Activated CD8-positive, alpha-beta memory T cell treated with anti-CD3 and anti-CD28 coated beads for 36 hours (primary cell): ENCODE measurements at regions not wholly inside any gene's neighbourhood (a gene's known extent, or its start where the extent isn't known, plus 50 kb on each side); places are given as distances from the start of the nearest gene placed in this dataset.

ENCODE experiments used
- CTCF ChIA-PET: fragments of 350-600 bp; sonication (Branson Sonifier 250); formaldehyde crosslinking; loops from one replicate; lab custom pipeline; 2021; ENCODE audit warnings: antibody characterized with exemption; lab: Charles Lee
- POLR2A ChIA-PET: fragments of 350-600 bp; sonication (Branson Sonifier 250); formaldehyde crosslinking; loops from one replicate; lab custom pipeline; 2021; ENCODE audit warnings: antibody characterized with exemption; lab: Charles Lee

DNA sequence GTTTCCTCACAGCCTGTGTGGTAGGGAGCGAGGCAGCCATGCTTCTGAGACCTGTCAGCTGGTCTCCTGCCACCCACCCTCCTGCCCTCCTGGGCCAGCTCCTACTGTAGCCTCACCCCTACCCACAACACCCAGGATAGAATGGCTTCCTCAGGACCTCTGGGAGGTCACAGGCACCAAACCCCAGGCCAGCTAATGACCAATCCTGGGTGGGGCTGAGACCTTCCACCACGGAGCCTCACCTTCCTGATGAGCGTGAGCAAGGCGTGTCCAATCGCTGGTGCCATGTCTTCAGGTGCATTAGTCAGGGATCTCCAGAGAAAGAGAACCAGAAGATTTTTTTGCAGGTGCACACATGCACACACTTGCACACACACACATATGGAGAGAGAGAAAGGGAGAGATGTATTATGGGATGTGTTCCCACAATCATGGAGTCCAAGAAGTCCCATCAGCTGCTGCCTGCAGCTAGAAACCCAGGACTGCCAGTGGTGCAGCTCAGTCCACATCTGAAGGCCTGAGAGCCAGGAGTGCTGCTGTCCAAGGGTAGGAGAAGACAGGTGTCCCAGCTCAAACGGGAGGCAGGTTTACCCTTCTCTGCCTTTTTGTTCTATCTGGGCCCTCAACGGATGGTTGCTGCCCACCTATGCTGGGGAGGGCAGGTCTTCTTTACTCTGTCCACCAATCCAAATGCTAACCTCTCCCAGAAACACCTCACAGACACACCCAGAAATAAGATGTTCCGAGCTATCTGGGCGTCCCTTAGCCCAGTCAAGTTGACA, 70.4 kb upstream of the HDAC4 start:
- ChIA-PET POLR2A (no interaction called here), CTCF (no interaction called here)

DNA sequence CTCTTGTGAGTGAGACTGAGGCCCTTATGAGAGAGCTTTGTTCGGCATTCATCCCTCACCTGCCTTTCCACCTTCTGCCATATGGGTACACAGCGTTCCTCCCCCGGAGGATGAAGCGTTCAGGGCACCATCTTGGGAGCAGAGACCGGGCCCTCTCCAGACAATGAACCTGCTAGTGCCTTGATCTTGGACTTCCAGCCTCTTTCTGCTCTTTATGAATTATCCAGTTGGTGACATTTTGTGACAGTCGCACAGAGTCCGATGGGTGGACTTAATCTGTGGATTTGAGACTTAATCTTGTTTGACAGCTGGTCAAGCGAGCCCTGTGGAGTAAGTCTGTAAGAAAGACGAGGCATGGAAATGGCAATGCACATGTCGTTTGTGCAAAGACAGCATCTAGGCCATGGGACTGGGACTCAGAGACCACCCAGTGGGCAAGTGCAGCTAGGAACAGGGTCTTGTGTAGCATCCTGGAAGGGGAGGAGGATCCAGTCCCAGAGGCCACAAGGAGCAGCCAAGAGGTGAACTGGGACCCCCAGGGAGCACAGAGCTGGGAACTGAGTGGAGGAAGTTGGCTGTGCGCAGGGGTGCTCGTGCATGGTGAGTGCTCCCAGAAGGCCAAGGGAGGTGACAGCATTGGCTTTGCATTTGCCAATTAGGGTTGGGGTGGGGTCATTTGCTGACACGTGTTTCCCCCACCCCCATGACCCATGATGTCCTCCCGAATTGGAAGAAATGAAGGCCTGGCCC, 69.5 kb upstream of the HDAC4 start:
- CTCF ChIA-PET: no interaction called here
- POLR2A ChIA-PET: no interaction called here

DNA sequence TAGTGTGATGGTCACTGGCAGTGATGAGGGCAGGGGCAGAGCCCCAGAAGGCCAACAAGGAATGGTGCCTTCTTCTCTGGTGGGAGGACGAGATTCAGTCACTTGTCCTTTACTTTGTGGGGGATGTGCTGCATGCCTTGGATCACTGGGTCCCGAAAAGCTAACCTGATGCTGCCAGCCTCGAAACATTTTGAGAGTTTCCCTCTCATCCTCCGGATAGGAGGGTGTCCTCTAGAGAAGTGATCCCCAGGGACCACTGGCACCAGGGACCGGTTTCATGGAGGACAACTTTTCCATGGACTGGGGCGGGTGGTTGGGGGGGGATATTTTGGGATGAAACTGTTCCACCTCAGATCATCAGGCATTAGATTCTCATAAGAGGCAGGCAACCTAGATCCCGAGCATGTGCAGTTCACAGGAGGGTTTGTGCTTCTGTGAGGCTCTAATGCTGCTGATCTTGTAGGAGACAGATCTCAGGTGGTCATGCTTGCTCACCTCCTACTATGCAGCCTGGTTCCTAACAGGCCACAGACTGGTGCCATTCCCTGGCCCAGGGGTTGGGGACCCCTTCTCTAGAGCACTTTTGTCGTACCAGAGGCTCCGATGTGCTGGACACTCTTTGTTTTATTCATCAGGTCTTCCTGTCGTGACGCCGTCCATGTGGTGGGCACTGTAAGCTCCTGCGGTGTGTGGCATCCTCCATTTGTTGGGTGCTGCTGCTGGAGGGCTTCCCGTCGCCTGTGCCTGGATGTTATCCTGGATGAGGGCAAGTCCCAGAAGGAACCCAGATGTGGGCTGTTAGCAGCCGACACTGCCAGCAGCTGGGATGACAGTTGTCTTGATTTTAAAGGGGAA, 68.5 kb upstream of the HDAC4 start:
- ChIA-PET CTCF (no interaction called here), POLR2A (no interaction called here)

DNA sequence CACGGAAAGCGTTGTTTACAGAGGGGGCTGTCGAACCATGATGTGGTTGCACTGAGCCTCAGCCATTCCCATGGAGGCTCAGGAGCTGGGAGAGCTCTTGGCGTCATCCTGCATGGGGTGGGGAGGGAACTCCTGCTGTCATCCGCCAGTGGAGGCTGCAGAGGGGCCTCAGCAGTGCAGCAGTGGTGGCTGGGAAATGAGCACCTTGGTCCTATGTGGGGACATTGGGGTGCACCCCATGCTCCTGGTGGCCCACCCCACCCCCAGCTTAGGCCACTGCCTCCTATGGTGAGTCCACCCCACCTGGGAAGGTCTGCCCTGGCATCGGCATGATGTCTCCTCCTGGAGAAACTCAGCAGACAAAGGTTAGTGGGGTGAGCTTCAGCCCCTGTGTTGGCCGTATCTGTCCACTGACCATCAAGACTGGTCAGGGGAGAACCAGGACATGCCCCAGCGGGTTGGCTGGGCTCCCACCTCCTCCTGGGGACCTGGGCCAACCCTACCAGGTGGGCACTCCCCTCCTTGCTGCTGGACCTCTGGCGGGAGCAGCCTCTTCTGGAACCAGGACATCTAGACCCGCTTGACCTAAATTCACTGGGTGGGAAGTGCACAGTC, 67.8 kb upstream of the HDAC4 start:
- ChIA-PET POLR2A (no interaction called here), CTCF (no interaction called here)

DNA sequence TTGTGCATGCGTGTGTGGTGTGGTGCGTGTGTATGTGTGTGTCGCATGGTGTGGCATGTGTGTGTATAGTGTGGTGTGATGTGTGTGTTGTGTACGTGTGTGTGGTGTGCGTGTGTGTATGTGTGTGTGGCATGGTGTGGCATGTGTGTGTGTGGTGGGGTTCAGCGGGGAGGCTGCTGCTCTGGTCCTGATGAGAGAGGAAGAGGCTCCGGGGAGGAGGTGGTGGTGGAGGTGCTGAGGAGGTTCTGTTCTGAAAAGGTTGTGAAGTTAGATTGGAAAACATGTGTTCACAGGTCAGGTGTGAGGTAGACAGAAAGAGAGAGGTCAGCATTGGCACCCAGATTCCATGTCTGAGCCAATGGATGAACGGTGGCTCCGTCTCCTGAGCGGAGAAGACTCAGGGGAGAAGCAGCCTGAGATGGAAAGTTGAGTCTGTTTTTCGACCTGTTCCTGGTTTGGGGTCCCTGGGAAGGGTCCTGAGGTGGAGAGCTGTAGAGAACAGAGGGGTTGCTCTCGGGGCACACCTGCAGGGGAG, 67.2 kb upstream of the HDAC4 start:
- ChIA-PET POLR2A (no interaction called here), CTCF (no interaction called here)

DNA sequence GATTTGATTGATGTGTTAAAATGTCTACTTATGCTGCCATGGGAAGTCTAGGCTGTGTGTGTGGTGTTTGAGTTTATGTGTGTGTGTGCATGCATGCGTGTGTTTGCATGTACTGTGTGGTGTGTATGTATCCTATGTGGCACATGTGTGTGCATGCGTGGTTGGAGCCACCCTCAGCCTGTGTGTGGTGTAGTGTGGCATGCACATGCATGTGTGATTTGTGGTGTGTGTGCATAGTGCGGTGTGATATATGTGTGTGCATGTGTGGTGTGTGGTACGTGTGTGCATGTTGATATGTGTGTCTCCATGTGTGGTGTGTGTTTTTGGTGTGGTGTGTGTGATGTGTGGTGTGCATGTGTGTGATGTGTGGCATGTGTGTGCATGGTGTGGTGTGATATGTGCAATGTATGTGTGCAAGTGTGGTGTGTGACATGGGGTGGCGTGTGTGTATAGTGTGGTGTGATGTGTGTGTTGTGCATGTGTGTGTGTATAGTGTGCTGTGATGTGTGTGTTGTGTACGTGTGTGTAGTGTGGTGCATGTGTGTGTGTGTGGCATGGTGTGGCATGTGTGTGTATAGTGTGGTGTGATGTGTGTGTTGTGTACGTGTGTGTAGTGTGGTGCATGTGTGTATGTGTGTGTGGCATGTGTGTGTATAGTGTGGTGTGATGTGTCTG, 66.6 kb upstream of the HDAC4 start:
- CTCF ChIA-PET: no interaction called here
- POLR2A ChIA-PET: no interaction called here

DNA sequence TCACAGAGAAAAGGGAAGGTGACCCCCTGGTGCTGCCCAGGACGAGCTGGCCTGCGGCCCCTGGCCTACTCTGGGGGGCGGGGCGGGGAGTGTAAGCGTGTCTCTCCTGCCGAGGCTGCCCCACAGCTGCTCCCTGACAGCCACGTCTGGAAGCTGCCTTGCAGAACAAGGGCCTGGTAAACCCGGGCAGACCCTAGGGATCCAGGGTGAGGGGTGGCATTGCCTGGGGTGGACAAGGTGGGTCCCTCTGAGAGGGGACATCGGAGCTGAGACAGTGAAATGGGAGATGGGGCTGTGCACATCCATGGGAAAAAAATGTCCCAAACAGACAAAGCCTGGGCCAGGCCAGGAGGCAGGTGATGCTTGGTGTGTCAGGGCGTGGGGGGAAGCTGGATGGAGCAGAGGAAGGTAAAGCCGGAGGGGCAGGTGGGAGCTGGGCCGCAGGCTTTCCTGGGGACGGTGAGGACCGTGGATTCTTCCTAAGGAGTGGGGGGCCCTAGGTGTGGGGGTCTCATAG, 66.0 kb upstream of the HDAC4 start:
- CTCF ChIA-PET: no interaction called here

DNA sequence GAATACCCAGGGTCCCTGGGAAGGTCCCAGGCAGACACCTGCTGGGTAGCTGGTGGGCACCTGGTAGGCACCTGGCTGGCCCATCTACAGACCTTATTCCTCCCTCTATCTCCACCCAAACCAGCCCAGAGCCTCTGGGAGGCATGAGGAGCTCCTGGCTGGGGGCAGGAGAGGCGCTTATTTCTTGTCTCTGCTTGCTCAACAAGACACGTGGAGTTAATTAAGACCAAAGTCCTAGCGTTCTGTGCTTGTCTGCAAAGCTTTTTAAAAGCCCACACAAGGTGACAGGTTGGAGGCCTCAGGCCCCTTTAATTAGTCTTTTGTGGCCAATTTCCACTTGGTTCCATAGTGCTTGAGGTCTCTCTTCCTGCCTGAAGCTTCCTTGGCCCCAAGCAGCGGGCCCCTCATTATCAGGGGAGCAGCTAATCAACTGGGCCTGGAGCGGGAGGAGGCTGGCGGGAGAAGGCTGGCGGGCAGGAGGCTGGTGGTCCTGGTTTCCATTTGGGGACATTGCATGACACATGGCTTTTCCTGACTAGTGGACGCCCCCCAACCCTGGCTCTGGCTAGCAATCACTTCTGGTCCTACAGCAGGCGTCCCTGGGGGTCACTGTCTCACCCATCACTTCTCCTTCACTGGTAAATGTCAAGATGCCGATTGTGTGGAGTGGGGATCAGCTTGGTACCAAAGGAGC, 65.4 kb upstream of the HDAC4 start:
- POLR2A ChIA-PET: no interaction called here

More for the DNA sequence above, 66.0 kb upstream of the HDAC4 start:
- POLR2A ChIA-PET: no interaction called here

DNA sequence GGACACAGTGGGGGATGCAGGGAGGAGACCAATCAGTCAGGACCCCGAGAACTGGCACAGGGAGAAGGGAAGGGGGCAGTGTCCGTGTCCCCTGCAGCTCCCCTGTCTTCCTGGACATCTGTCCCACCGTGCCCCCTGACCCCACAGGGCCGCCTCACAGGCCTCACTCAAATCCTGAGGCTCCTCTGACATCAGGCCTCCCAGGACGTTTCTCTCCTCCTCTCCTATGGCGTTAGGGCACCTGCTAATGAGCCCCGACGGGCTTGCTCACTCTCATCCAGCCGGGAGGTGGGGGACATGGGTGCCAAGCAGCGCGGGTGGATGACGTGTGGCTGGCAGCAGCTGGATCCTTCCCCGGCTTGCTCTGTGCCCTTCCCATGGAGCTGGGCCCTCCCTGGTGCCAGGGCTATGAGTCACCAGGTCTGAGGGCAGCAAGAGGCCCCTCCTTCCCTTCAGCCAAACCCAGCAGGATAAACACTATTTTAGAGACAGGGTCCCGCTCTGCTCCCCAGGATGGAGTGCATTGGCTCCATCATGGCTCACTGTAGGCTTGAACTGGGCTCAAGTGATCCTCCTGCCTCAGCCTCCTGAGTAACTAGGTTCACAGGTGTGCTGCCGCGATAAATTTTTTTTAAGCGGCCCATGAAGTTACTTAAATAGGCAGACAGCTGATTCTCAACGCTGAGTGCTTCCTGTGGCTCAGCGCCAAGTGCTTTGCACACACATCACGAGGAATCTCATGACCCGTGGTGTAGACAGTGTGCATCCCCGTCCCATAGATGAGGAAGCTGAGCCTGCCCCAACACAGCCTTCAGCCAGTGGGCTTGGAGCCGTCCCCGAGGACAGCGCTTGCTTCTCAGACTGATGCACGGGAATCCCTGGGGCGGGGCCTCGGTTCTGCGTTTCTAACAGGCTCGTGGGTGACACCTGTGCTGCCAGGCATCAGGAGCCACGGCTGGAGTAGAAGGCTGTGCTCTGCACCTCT, 64.5 kb upstream of the HDAC4 start:
- POLR2A ChIA-PET: no interaction called here
- CTCF ChIA-PET: no interaction called here

More for the DNA sequence above, 65.4 kb upstream of the HDAC4 start:
- CTCF ChIA-PET: no interaction called here

DNA sequence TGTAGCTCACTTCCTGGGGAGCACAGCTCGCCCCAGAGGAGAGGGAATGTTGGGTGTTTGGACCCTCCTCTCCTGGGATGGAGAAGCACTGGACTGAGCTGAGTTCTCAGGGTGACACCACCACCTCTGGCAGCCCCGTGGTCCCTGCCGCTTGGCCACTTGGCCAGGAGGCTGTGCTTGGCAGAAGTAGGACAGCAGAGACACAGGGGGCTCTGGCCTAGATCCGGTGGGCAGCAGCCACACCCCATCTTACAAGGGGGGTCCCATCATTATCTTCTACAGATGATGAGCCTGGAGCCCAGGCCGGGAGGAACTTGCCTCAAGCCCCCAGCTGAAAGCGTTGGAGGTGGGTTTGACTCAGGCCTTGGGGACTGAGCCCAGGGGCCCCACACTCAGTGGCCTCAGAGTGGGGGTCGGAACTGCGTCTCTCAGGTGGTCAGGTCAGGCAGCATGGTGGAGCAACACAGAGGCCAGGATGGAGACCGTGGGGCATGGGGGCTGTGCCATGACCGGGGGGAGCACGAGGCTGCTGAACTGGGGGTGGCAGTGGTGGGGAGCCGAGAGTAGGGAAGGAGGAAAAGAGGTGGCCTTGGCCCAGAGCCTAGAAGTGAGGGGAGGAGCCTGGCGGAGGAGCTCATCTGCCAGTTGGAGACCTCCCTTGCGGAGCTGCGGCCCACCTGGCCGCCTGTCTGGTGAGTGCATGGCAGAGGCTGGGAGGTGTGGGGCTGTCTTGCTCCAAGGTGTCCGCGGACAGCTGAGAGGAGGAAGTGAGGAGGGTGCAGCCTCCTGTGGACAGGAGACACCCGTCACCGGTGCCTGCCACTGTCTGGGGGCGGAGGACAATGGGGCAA, 63.6 kb upstream of the HDAC4 start:
- CTCF ChIA-PET: no interaction called here
- POLR2A ChIA-PET: no interaction called here

DNA sequence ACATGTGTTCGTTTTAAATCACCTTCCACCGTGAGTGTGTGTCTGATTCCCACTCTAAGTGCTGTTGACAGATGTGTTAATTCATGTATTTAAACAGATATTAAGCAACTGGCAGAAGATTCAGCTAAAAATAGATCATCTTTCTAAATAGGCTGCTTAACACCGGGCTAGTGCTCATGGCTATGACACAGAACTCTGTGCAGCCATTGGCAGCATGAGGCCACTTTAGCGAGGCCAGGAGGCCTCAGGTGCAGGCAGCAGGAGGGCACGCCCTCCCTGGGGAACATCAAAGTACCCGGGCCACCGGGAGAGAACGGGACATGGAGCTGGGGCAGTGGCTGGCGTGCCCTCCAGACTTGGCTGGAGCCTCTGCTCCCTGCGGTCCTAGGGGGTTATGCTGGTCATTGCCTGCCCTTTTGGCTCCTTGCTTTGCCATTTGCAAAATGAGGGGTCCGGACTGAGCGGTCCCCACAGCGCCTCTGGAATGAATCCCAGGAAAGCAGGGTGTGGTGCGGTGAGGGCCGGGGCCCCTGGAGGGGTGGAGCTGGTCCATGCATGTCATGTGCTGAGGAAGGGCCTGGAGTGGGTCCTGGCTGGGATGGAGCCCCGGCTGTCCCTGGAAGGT, 62.8 kb upstream of the HDAC4 start:
- CTCF ChIA-PET: no interaction called here
- POLR2A ChIA-PET: no interaction called here

DNA sequence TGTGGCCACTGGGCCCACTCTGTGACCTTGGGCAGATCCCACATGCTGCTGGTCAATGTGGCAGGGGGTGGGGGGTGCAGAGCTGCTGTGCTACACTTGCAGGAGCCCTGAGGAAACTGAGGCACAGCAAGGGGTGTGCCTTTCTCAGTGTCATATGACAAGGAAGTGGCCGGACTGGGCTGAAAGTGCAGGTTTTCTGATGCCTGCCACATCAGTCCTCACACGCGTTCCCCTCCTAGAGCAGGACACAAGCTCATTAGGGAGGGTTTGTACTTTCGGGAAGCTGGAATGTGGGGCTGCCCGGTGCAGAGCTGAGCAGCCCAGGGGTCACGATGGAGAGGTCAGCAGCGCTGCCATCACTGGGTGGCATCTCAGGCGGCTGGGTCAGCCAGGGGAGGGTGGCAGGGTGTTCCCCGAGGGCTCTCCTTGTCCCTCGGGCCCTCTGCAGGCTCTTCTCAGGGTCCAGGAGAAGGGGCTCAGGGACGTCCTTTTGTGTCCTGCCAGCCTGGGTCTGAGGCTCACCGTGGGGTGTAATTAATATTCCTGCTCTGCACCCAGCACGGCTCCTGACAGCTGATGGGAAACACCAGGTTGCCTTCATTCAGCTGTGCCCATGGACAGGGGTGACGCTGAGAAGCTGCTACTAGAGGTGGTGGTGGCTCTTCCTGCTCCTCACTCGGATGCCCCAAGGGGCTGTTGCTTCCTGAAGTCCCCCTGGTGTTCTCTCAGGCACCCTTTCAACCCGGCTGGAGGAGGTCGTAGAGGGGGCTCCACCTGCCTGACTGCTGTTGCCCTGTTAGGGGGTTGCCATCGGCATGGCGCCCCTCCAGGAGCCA, 62.1 kb upstream of the HDAC4 start:
- POLR2A ChIA-PET: no interaction called here

DNA sequence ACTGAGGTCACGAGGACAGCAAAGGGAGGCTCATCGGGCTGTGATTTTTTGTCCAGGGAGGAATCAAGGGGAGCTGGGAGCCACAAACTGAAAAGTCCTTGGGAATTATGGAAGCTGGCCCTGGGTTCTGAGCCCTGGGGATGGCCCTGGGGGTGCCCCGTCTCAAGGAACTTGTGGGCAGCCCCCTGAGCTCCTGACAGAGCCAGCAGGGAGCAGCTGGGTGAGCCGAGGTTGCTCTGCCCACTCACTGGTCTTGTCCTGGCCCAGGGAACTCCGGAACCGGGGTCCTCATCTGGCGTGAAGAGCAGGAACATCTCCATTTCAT, 61.3 kb upstream of the HDAC4 start:
- ChIA-PET CTCF (no interaction called here), POLR2A (no interaction called here)

More for the DNA sequence above, 62.1 kb upstream of the HDAC4 start:
- CTCF ChIA-PET: no interaction called here

DNA sequence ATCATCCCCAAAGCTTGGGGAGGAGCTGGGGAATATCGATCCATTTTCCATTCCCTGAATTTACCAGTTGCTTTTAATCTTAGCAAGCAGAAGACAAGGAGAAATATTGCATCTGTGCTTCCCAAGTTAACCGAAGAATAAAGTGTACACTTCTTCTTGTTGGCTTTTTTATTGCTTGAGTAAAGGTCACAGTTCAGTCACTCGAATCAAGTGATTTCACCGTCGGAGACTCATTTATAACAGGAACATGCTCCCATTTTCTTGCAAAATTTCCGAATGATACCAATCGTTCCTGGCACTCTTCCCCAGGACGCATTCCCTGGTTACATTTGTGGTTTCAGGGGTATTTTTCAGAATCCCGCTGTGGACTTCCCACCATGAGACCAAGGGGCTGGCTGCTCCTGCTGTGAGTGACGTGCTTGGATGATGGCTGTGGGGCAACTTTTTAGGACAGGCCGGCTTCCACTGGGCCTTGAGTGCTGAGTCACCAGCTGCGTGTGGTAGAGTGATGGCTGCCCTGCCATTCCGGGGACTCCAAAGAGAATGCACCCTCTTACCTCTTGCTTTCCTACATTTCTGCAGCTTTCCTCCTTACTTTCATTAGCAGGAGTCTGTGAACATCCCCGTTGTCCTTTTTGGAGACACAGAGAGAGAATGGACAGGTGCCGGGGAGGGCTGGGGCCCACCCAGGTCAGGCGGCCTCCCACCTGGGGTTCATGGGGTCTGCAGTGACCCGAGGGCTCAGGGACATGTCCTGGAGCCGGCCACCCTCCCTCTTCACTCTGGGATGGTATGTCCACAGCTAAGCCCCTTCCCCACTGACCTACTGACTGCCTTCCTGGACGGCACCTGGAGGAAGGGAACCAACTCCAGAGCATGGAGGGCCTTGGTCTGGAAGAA, 60.7 kb upstream of the HDAC4 start:
- POLR2A ChIA-PET: no interaction called here
- CTCF ChIA-PET: interaction anchor here (0.7 kb wide), 1 partner anchor 40 kb away, joined by 3 read pairs; no protein-coding TSS in a partner anchor
